G401.6 (cell line): ENCODE measurements at regions not wholly inside any gene's neighbourhood (a gene's known extent, or its start where the extent isn't known, plus 50 kb on each side); places are given as distances from the start of the nearest gene placed in this dataset.
A peak's percentile ranks its signal among the peaks of the same experiment; 100 is the strongest.
"Not testable (repeated sequence)": the region's sequence is repeated elsewhere in the genome, so short reads cannot be mapped to it uniquely, and the experiment has no call there.

Source experiments
- FAIRE-seq: peaks from 2 replicates; lab custom pipeline; 2012; peaks lifted over from hg19 to GRCh38; lab: Jason Lieb, UNC

DNA sequence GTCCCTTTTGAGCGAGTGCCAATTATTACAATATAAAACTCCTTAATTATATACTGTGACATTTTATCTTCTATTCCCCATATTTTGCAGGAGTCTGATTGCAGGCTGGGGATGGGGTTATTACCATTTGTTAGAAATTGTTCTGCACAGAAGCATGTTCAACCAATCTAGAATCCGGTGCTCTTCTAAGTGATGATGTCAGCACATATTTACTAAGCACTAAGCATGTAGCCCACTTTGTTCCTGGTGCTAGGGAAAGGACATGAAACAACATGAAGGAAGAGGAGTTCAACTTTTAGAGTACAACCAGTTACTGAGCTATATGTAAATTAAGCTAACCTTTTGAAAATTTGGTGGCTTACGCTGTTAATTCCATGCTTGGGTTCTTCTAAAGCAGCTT, 52.8 kb upstream of the IL1RAPL2 start:
- no peak for FAIRE-seq

DNA sequence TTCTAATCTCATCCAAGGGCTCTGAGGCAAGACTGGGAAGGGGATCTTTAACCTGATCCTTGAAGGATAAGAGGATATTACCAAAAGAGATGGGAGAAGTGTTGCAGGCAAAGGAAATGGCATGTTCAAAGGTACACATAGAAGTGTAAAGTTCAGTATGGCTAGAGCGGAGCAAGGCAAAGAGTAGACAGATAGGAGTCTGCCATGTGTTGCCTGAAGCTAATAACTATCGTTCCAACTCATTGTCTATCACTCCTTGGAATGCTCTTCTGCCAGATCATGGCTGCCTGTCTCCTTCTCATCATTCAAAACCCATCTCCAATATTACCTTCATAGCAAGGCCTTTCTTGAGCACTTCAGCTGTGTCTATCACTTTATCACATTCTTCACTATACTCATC, 55.2 kb upstream of the IL1RAPL2 start:
- FAIRE-seq: no peak

DNA sequence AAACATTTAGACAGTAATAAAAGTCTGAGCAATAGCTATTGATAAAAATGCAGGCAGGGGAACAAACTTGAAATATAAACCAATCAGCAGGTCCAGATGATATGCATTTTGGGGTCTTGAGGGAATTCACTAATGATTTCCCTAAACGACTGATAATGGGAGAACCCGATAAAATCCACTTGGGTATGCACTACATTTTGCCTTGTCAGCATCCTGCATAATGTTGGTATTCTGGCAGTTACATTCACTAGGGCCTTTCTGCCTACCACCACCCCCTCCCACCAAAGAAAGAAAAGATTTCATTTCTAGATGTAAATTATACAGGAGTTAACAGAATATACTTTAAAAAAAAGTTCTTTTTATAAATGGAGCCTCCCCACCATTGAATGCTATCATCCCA, 63.5 kb upstream of the IL1RAPL2 start:
- FAIRE-seq: no peak

DNA sequence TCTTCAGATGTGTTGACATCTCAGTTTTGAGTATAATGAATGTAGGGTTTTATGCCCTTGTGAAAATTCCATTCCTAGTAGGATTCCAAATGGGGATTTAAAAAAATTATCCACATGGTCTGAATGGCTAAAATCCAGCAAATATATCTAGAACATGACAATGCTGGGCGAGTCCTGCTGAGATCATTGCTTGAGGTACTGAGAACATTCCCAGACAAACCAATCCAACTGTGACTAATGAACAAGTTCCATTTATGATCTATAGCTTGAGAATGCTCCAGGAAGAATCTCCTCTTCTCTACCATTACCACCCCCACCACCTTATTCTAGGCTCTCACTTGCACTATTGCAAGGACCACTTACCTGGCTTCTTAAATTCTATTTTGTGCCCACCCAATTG, 77.2 kb upstream of the IL1RAPL2 start:
- FAIRE-seq: no peak

DNA sequence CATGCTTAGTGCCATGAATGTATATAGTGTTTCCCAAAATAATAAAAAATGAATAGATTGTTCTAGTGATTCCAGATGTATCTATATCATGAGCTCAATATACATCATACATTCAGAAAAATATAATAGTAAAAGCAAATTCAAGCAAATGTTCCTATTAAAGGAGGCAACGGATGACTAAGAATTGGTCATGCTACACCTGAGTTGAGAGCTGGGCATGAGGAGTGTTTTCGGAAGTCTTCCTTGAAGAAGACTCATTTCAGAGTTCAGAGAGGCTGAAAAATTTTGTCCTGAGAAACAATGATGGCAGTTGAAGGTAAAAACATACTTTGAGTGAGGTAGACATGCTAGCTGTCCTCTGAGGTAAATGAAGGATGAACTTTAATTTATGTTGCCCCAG, 79.3 kb upstream of the IL1RAPL2 start:
- FAIRE-seq: no peak

DNA sequence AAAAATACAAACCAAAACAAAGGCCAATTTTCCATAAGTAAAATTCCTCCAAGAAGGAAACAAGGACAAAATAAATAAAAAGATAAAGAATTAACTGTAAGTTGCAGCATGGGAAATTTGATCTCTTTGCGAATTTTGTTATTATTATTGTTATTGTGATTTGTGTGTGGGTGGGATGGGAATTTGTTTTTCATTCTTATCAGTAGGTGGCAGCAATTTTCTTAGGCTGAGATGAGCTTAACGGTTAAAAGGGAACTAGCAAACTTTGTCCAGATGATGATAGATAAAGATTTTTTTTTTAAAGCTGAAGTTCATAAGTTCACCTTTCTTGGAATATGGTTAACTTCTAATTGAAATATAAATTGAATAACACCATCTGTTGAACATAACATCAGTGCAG, 83.2 kb upstream of the IL1RAPL2 start:
- FAIRE-seq: peak; percentile 73

DNA sequence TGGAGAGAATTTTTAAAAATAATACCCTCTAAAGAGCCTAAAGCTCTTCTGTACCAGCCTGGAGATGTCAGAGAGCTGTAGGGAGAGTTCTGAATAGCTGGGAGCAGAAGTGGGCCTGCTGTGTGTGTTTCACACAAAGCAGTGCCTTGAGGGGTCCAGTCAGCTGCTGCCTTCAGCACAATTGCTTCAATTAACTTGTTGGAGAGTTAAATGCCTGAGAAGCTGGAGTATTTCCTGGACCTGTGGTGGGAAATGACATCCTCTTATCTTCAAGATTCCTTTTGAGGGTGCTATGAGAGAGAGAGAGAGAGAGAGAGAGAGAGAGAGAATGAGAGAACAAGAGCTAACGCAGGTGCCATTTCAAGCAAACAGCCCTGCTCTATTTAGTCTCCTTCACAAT, 96.2 kb upstream of the IL1RAPL2 start:
- FAIRE-seq: no peak

DNA sequence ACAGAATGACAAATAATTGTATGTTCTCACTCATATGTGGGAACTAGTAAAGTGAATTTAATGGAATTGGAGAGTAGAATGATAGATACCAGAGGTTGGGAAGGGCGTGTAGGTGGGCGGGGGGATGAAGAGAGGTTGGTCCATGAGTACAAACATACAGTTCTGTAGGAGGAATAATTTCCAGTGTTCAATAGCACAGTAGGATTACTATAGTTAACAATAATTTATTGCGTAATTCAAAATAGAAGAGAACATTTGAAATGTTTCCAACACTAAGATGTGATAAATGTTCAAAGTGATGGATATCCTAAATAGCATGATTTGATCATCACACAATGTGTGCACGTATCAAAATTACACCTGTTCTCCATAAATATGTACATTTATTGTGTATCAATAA, 106.2 kb upstream of the IL1RAPL2 start:
- no peak for FAIRE-seq

DNA sequence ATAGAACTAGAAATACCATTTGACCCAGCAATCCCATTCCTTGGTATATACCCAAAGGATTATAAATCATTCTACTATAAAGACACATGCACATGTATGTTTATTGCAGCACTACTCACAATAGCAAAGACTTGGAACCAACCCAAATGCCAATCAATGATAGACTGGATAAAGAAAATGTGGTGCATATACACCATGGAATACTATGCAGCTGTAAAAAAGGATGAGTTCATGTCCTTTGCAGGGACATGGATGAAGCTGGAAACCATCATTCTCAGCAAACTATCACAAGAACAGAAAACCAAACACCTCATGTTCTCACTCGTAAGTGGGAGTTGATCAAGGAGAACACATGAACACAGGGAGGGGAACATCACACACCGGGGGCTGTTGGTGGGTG, 108.9 kb upstream of the IL1RAPL2 start:
- not testable (repeated sequence) for FAIRE-seq

DNA sequence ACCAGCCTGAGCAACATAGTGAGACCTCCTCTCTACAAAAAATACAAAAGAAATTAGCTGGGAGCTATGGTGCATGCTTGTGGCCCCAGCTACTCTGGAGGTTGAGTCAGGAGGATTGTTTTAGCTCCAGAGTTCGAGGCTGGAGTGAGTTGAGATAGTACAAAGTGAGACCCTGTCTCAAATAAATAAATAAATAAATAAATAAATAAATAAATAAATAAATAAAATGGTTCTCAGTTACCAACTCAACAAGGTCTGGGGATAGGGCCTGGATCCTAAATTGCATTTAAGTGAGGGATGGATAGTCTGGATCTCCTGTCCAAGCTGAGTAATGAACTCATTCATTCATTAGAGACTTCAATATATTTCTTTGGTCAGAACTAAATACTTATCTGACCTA, 115.7 kb upstream of the IL1RAPL2 start:
- FAIRE-seq: no peak

DNA sequence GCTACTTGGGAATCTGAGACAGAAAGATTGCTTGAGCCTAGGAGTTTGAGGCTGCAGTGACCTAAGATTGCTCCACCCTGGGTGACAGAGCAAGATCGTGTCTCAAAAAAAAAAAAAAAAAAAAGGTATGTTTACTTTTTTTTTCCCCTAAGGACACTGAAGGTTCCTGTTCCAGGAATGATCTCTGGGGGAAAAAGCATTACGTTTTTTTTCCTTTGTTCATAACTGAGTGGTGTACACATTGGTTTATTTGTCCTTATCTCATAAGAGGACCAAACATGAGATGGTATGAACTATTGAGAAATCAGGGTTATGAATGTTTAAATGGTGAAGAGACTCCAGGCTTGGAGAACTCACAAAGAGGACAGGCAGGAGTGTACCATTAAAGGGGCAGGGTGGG, 120.4 kb upstream of the IL1RAPL2 start:
- no peak for FAIRE-seq

DNA sequence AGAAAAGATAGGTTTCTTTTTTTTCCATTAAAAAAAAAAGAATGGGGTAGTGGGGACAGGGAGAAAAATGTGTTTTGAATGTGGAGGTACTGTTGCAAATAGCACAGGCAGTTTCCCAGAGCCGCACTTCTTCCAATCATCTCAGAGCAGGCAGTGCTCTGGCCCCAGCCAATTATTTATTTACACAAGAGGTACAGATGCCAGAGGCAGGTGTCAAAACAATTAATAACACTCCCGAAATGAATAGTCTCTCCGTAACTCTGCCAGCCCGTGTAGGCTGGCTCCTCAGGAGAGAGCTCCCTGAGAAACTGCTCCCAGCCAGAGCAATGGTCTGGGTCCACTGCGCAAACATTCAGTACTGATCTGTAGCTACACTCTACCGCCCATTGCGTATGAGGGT, 130.8 kb upstream of the IL1RAPL2 start:
- no peak for FAIRE-seq

DNA sequence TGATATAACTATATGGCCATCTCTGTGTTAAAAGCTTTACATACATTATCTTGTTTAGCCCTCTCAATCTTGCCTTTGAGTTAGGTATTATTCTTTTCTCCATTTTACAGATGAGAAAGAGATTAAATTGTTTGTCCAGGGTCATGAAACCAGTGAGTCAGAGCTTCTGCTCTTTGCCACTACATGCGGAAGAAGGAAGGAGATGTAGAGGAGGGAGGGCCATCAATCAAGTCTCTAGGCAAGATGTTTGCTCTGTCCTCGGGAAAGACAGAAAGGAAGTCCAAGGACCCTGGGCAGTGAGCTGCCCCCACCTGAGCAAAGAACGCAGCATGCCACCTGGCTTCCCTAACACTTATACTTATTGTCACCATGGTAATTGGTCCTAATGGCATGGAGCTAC, 133.7 kb upstream of the IL1RAPL2 start:
- no peak for FAIRE-seq

DNA sequence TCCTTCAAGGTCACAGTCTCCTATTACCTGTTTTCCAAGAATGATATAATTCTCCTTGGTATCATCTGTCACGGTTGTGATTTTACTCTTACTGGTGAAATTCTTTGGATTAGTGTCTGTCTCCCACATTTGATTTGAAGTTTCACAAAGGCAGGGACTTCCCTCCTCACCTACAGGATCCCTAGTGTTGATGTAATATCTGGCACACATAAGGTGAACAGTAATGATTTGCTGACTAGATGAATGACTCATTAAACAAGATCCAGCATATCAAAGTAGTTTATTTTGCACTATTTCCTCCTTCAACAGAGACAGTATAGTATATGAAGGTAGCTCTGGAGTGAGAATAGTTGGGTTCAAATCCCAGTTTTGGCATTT, 135.3 kb upstream of the IL1RAPL2 start:
- no peak for FAIRE-seq

DNA sequence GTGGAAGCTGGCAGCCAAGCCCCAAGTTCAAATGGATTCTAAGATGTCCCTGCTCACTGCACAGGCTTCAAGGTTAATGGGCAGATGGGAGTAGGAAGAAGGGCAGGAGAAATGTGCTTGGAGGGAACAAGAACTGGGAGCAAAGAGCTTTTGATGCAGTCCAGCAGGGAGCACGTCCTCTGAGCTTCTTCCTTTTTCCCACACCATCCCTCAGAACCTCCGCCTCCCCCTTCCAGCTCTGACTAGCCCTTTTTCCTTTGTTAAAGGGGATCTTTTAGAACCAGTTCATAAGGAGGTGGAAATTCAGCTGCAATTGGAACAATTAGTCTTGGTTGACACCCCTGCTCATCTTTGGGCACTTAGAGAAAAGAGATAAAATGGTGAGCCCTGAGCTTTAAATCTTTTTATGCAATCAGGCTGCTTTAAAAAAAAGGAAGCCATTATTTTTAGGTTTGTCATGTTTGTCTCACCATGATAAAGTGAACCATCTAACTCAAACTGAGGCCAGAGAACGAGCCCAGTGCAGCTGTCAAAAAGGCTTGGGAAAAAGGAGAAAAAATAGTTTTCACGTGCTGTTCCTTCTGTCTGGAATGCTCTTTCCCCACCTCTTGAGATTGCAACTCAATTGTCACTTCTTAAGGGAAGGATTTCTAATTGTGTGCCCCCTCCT, 135.8 kb upstream of the IL1RAPL2 start:
- no peak for FAIRE-seq

DNA sequence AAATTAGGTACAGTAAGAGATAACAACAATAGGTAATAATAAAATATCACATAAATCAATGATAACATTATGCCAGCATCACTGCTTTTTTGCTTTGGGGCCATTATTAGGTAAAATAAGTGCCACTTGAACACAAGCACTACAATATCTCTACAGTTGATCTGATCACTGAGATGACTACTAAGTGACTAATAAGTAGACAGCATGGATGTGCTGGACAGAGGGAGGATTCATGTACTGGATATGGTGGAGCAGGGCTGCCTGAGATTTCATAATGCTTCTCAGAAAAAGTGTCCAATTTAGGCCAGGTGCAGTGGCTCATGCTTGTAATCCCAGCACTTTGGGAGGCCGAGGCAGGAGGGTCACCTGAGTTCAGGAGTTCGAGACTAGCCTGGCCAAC, 137.8 kb upstream of the IL1RAPL2 start:
- no peak for FAIRE-seq

DNA sequence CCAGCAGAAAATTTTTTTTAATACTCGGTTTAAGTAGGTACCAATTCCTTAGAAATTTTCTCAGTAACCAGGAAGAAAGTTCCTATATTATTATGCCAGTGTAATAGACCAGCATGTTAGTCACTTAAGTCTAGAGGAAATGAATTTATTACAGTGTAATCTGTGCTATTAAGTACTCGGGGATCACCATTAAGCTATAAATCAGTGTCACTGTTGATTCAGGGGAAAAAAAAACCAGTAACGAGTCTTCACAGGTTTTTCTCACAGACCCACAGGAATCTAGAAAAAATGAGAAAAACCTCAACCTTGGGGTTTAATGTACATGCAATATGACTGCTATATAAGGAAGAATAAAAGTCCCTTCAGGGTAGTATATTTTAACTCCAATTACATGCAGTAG, 138.3 kb upstream of the IL1RAPL2 start:
- FAIRE-seq: no peak

DNA sequence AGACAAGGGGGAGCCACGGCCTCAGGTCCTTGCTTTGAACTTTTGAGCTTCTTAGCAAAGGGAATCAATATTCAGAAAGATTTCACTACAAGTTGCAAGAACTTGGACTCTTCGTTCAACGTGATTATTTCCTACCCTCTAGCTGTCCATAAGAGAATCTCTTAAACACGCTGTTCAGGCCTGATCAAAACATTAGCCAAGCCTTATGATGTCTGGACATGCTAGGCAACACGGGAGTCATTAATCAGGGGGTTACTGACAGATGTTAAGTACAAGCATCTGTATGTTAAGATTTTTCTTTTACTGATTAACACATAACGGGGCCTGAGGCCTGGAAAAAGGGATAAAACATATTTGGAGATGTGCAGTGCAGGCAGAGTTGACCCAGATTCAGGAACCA, 138.9 kb upstream of the IL1RAPL2 start:
- no peak for FAIRE-seq

DNA sequence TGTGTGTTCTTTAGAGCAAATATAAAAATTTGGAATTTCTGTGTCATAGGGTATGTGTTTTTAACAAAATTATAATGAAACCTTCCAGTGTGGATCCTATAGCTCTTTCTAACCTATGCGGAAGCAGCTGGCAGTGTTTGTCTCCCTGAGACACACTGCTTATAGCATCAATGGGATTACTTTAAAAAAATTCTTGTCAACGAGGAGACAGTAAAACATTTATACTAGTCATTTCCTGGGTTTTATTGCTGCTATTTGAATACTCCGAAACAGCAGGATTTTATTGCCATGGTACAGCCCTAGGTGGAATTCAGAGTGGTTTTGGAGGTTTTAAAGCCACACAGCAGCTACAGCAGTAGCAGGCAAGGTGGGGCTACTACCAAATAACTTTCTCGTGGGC, 145.1 kb upstream of the IL1RAPL2 start:
- no peak for FAIRE-seq

DNA sequence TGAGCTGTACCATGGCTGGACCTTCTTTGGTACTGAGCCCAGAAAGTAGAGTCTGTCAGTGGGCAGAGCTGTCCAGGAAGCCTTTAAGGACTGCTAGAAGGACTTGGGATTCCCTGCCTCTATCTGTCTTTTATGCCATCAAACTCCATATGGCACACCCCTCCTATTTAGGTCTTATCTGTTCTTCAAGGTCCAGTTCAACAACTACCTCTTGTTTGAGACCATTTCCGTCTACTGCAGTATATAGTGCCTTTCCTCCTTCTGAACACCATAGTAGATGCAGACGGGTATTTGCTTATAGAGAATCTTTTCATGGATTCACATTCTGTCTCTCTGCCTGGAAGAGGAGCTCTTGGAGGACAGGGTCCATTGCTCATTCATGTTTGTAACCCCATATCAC, 146.1 kb upstream of the IL1RAPL2 start:
- FAIRE-seq: no peak

DNA sequence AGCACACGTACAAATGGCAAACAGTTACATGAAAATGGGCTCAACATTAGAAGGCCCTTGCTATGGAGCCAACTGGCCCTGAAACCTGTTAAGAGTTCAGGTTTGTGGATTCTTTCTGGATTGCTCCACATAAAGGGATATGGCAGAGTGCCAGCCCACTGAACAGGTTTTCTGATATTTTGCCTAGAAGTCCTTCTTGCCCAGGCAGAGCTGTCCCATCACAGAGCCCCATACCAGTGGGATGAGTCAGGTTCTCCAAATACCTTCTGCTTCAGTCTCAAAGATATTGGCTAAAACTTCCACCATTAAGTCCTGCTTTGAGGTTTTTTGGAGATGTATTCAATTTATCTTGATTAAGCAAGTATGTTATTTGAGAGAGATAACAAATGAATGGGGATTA, 146.8 kb upstream of the IL1RAPL2 start:
- no peak for FAIRE-seq

DNA sequence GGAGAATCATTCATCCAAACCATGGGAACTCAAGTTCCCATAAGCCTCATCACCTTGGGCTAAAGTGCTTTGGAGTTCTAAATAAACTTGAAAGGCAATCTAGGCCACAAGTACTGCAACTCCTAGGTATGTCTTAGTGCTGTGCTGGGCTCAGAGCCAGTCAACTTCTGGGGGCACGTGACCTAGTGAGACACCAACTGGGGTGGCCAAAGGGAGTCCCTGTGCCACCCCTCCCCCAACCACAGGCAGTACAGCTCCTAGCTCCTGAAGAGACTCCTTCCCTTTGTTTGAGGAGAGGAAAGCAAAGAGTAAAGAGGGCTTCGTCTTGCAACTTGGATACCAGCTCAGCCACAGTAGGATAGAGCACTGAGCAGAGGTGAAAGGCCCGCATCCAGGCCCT, 154.2 kb upstream of the IL1RAPL2 start:
- no peak for FAIRE-seq

DNA sequence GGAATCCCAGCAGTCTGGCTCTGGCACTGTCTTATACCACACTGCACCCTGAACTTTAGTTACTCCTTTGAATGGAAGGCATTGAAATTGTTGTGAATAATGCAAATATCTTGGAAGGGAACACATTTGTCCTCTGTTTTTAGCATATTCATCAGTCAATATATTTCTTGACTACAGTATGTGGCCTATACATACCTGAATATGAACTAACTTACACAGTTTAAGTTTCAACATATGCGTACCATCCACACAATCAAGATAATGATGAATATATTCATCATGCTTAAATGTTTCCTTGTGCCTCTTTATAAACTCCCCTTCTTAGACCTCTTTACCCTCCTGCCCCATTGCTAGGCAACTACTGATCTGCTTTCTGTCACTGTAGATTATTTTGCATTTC, 145.7 kb upstream of the ESX1 start:
- FAIRE-seq: no peak

DNA sequence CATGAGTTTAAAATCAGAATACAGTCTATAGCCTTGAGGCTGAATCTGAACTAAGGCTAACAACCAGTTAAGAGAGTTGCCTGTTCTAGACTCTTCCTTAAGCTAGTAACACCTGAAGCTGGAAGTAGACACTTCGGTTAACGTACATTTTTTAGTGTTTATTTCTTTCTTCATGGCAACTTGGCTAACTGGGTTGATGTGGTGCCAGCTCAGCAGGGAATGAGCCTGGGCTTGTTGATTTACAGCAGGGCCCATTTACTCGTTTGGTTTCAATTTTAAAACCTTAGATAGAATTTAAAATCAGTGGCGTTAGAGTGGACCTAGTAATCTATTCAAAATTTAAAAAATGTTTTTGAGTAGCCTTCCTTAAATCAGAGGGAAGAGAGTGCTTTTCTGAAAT, 137.6 kb upstream of the ESX1 start:
- FAIRE-seq: no peak

DNA sequence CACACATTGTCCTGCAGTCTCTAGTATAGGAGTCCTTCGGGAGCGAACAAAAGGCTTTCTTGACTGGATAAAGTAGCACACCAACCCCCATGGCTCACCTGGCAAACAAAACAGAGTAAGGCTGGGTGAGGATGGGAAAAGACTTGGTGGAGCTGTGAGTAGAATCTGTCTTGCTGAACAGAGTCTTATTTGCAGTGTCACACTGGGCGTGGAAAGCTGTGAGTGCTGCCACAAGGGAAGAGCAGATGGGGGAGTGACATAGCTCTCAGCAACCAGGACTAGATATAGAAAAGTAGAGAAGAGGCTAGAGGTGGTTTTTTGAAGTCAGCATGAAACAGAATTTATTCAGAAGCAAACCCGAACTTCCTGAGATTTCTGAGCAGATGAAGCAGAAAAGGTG, 137.2 kb upstream of the ESX1 start:
- no peak for FAIRE-seq
